ENCODE measurements at regions not wholly inside any gene's neighbourhood (a gene's known extent, or its start where the extent isn't known, plus 50 kb on each side); places are given as distances from the start of the nearest gene placed in this dataset.
A peak's percentile ranks its signal among the peaks of the same experiment; 100 is the strongest.

DNA sequence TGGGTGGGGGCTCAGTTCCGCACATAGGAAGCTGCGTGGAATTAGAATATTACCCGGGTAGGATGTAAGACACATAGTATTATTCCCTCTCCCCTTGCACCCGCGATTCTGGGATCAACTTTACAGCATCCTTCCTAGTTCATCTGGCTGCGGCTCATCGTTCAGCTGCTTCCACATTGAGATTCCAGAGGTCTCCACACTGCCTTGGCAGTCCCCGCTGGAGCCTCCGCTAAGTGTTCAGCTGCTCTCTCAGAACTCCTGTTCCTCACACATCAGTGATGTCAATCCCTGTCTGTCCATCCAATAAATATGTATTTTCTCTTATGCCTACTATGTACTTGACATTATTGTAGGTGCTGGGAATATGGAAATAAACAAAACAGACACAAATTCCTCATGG, 135.6 kb upstream of the SYT6 start:
- TF ChIP-seq, protein P1, sequence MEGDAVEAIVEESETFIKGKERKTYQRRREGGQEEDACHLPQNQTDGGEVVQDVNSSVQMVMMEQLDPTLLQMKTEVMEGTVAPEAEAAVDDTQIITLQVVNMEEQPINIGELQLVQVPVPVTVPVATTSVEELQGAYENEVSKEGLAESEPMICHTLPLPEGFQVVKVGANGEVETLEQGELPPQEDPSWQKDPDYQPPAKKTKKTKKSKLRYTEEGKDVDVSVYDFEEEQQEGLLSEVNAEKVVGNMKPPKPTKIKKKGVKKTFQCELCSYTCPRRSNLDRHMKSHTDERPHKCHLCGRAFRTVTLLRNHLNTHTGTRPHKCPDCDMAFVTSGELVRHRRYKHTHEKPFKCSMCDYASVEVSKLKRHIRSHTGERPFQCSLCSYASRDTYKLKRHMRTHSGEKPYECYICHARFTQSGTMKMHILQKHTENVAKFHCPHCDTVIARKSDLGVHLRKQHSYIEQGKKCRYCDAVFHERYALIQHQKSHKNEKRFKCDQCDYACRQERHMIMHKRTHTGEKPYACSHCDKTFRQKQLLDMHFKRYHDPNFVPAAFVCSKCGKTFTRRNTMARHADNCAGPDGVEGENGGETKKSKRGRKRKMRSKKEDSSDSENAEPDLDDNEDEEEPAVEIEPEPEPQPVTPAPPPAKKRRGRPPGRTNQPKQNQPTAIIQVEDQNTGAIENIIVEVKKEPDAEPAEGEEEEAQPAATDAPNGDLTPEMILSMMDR (IDR thresholded peaks at IDR 0.05; ENCODE audit: control extremely low read depth, extremely low read depth, low read depth, missing control alignments), result no peak
- POLR2A ChIA-PET, result no interaction called here
- DNase-seq (ENCODE audit: extremely low spot score), result no peak
- CTCF ChIA-PET, result interaction anchor here (1.3 kb wide), 1 partner anchor 312 kb away, joined by 3 read pairs; no protein-coding TSS in a partner anchor

DNA sequence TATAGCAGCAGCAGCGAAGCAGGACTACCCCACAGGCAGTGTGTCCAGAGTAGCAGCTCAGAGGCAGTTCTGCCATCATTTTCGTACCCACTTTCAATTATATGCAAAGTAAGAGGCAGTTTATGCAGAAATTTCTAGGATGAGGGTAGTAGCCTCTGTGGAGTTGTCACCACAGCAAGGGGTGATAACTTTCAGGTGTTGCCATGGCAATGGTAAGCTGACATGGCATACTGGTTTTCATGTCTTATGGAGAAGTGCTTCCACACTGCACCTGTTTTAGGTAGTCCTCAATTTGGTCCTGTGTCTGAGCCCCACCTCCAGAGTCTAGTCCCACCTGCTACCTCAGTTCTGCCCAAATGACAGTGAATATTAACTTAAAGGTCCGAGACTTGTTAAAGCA, 133.3 kb upstream of the SYT6 start:
- TF ChIP-seq, protein P1 (IDR thresholded peaks at IDR 0.05; ENCODE audit: control extremely low read depth, extremely low read depth, low read depth, missing control alignments), result no peak
- no peak for DNase-seq (ENCODE audit: extremely low spot score)
- ChIA-PET POLR2A (no interaction called here), CTCF (interaction anchor here (1.1 to 8.1 kb wide), 3 partner anchors 17 to 826 kb away, joined by 3 to 102 read pairs (median 23); partner anchors contain the start of gene OLFML3)

DNA sequence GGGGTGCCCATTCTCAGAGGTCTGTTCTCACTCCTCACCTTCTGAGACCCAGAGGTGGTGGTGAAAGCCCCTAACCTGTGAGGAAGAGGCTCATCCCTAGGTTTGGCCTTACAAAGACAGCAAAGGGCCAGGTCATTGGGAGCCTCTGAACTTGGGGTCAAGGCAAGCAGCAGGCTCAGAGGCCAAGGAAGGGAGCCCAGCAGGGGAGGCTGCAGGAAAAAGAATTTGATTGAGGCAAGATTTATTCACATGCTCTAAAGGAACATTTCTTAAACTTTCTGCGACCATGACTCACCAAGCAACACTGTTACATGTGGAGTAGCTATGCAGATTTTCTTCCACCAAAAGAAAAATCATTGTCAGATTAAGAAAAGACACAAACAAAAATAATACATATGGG, 132.5 kb upstream of the SYT6 start:
- CTCF ChIA-PET, result interaction anchor here (1.3 to 8.1 kb wide), 4 partner anchors 8 to 308 kb away, joined by 3 to 102 read pairs (median 14); partner anchors contain the start of gene OLFML3
- POLR2A ChIA-PET, result no interaction called here
- TF ChIP-seq, protein P1 (IDR thresholded peaks at IDR 0.05; ENCODE audit: control extremely low read depth, extremely low read depth, low read depth, missing control alignments), result no peak
- no peak for DNase-seq (ENCODE audit: extremely low spot score)

DNA sequence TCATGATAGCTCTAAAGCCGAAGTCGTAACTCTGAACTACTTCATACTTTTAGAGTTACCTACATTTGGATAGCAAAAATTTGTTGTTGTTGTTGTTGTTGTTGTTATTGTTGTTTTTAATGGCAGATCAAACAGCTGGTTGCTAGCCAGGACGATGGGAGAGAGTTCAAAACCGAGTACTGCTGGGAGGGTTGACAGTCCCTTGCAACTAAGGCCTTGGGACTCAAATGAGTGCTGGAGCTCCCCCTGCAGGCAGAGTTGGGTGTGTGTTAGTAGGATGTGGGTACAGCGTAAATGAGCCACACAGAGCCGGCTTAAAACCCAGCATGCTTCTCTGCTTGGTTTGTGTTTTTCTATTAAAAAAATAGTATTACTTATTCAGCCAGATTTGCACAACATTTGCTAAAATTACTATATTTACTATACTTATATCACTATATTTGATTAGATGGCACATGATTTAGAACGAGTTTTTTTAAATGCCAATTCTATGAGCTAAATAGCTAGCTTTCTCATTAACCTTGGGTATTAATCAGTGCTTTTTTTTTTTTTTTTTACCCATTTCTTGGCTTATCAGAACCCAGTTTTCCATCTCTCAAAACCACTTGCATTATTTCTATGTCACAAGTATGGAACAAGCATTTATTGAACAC, 129.2 kb upstream of the SYT6 start:
- DNase-seq (ENCODE audit: extremely low spot score), result peak; percentile 78
- TF ChIP-seq, protein P1 (IDR thresholded peaks at IDR 0.05; ENCODE audit: control extremely low read depth, extremely low read depth, low read depth, missing control alignments), result peak; percentile 92
- ChIA-PET POLR2A (interaction anchor here (1.2 kb wide), 1 partner anchor 304 kb away, joined by 3 read pairs; no protein-coding TSS in a partner anchor), CTCF (interaction anchor here (0.6 to 8.1 kb wide), 71 partner anchors 8 to 1567 kb away, joined by 3 to 163 read pairs (median 4); partner anchors contain the start of genes LRIG2 and OLFML3)

GRCh38 chr1:114278911-114279310, 125.2 kb upstream of the SYT6 start:
- TF ChIP-seq, protein P1 (IDR thresholded peaks at IDR 0.05; ENCODE audit: control extremely low read depth, extremely low read depth, low read depth, missing control alignments), result no peak
- ChIA-PET CTCF (interaction anchor here (0.9 to 6.1 kb wide), 2 partner anchors 76 to 299 kb away, joined by 3 to 163 read pairs; partner anchors contain the start of gene OLFML3), POLR2A (no interaction called here)
- DNase-seq (ENCODE audit: extremely low spot score), result no peak

- CTCF ChIA-PET, result interaction anchor here (6.1 kb wide), 1 partner anchor 299 kb away, joined by 163 read pairs; the partner anchor contains the start of gene OLFML3
Measured at GRCh38 chr1:114278430-114278829, 124.8 kb upstream of the SYT6 start.

More at GRCh38 chr1:114278430-114278829, 124.8 kb upstream of the SYT6 start:
- TF ChIP-seq, protein P1 (IDR thresholded peaks at IDR 0.05; ENCODE audit: control extremely low read depth, extremely low read depth, low read depth, missing control alignments), result no peak
- no peak for DNase-seq (ENCODE audit: extremely low spot score)
- POLR2A ChIA-PET, result no interaction called here

Measured in GM10248 (cell line).